ENCODE measurements at regions not wholly inside any gene's neighbourhood (a gene's known extent, or its start where the extent isn't known, plus 50 kb on each side); places are given as distances from the start of the nearest gene placed in this dataset.
"Not testable (repeated sequence)": the region's sequence is repeated elsewhere in the genome, so short reads cannot be mapped to it uniquely, and the experiment has no call there.

DNA sequence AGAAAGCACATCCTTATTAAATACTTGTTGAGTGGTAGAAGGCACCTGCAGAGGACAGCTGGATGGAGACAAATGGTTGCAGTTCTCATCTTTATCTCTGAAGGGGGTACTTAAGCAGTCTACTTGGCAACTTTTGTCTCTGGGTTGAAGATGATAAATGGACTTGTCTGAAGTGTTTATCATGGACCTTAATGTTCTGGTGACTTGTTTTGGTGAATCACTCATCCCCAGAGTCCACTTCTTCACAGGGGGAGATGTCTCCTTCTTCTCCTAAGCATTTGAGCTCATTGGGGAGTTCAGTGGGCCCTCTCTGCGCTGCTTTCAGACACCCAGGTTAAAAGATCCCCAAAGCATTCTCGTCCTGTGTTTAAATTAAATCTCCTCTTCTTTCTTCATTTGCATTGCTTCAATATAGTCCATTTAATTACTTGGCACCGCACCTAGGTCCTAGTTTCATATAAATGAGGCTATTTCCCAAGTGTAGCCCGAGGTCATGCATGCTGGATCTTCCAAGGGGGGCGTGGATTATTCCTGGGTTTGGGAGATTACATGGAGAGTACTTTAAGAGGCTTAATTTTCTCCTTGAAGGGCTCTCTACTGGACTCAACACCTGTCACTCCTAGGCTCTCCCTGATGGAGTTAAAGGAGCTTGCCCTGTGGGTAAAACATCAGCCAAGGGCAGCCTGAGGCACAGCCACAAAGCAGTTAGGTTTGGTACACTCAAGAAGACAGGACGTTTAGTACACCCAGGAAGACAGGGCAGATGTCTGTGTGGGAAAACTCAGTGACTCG is 239.3 kb upstream of the C2CD4B start:
- DNase-seq (no peak), ATAC-seq (ENCODE audit: low read depth) (no peak)
- Mint-ChIP-seq H3K4me3 (no peak overlapping the region), H3K27me3 (peaks cover 17% of the 10 kb centered on the region), H3K9me3 (peaks cover 16% of the 10 kb centered on the region), H3K27ac (no peak overlapping the region), H3K36me3 (no peaks in the 10 kb centered on the region), H3K4me1 (no peaks in the 10 kb centered on the region)
- POLR2A ChIA-PET: no interaction called here

GRCh38 chr15:62406305-62406891 is 241.3 kb upstream of the C2CD4B start:
- H3K27me3 Mint-ChIP-seq: peaks cover 19% of the 10 kb centered on the region
- H3K27ac Mint-ChIP-seq: no peak overlapping the region

DNA sequence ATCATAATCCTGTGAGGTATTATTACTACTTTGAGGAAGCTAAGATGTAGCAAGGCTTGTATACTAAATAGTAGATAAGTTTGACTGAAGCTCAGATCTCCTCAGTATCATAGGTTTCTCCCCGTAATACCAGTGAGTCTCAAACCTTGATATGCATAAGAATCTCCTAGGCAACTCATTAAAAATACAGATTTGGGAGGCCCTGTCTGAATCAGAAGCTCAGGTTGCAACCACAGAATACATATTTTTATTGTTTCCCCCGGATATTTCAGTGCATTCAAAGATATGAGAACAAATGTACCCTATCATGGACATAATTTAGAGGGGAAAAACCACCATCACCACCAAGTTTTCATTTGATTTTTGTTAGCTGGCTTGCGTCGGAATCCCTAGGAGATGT is 242.1 kb upstream of the C2CD4B start:
- H3K36me3 Mint-ChIP-seq: no peaks in the 10 kb centered on the region
- DNase-seq (no peak), ATAC-seq (ENCODE audit: low read depth) (no peak)
- H3K4me3 Mint-ChIP-seq: no peak overlapping the region
- H3K27ac Mint-ChIP-seq: no peak overlapping the region
- peaks cover 22% of the 10 kb centered on the region for H3K27me3 Mint-ChIP-seq
- POLR2A ChIA-PET: no interaction called here
- no peaks in the 10 kb centered on the region for H3K4me1 Mint-ChIP-seq
- H3K9me3 Mint-ChIP-seq: peaks cover under 1% of the 10 kb centered on the region

More at GRCh38 chr15:62406305-62406891, 241.3 kb upstream of the C2CD4B start:
- H3K36me3 Mint-ChIP-seq: no peaks in the 10 kb centered on the region
- ATAC-seq (ENCODE audit: low read depth) (no peak), DNase-seq (no peak)
- POLR2A ChIA-PET: no interaction called here
- no peak overlapping the region for H3K4me3 Mint-ChIP-seq
- peaks cover 5% of the 10 kb centered on the region for H3K9me3 Mint-ChIP-seq
- H3K4me1 Mint-ChIP-seq: no peaks in the 10 kb centered on the region

GRCh38 chr15:62407962-62408361 is 242.9 kb upstream of the C2CD4B start:
- no peak for DNase-seq
- H3K9me3 Mint-ChIP-seq: no peaks in the 10 kb centered on the region
- no peak overlapping the region for H3K4me3 Mint-ChIP-seq
- no peak for ATAC-seq (ENCODE audit: low read depth)
- no peak overlapping the region for H3K27ac Mint-ChIP-seq
- peaks cover 22% of the 10 kb centered on the region for H3K27me3 Mint-ChIP-seq
- POLR2A ChIA-PET: no interaction called here
- no peaks in the 10 kb centered on the region for H3K36me3 Mint-ChIP-seq
- no peaks in the 10 kb centered on the region for H3K4me1 Mint-ChIP-seq

GRCh38 chr15:62409466-62409865 is 244.4 kb upstream of the C2CD4B start:
- no peaks in the 10 kb centered on the region for H3K9me3 Mint-ChIP-seq
- POLR2A ChIA-PET: no interaction called here
- H3K4me1 Mint-ChIP-seq: no peaks in the 10 kb centered on the region

GRCh38 chr15:62412686-62413085 is 247.6 kb upstream of the C2CD4B start:
- Mint-ChIP-seq H3K27ac (no peak overlapping the region), H3K9me3 (no peaks in the 10 kb centered on the region), H3K36me3 (no peaks in the 10 kb centered on the region), H3K4me1 (peaks cover 1% of the 10 kb centered on the region), H3K4me3 (no peak overlapping the region), H3K27me3 (peaks cover 9% of the 10 kb centered on the region)
- no peak for ATAC-seq (ENCODE audit: low read depth)
- DNase-seq: no peak
- POLR2A ChIA-PET: no interaction called here

More at GRCh38 chr15:62409466-62409865, 244.4 kb upstream of the C2CD4B start:
- ATAC-seq (ENCODE audit: low read depth) (no peak), DNase-seq (no peak)
- no peaks in the 10 kb centered on the region for H3K36me3 Mint-ChIP-seq
- H3K27me3 Mint-ChIP-seq: peaks cover 22% of the 10 kb centered on the region
- H3K27ac Mint-ChIP-seq: no peak overlapping the region
- no peak overlapping the region for H3K4me3 Mint-ChIP-seq

DNA sequence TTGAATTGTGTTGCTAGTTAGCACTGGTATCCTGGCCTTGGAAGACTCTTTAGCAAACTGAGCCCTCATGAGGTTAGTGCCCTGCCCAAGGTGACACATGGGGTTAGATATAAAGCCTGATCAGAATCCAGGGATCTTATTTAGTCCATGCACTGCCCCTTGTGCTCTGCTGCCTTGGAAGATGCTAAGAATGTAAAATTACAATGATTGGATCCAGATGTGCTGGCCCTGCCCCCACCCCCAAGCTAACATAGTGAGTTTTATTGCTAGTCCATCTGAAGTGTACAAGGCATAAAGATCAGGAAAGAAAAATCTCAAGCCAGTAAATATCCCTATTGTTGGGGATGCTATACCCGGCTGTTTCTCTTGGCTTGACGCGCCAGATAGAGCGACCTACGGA is 248.1 kb upstream of the C2CD4B start:
- DNase-seq: no peak
- Mint-ChIP-seq H3K27ac (no peak overlapping the region), H3K27me3 (peaks cover 9% of the 10 kb centered on the region), H3K36me3 (no peaks in the 10 kb centered on the region), H3K4me1 (peaks cover 1% of the 10 kb centered on the region), H3K4me3 (no peak overlapping the region), H3K9me3 (no peaks in the 10 kb centered on the region)
- POLR2A ChIA-PET: no interaction called here
- ATAC-seq (ENCODE audit: low read depth): no peak

DNA sequence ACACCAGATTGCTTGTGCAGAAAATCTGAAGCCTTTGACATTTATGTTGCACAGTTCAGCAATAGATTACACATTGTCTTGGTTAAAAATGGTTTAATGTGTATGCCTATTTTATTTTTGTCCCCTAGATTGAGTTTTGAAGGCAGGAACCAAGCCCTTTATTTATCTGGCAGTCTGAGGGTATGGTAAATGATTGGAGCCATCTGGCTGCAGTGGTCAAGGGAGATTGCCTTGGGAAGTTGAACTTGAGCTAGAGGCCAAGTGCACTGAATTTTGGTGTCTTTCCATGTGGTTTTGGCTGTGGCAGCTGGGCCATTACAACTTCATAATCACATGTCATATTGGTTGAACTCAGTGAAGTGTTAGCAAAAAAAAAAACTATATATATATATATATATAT is 248.7 kb upstream of the C2CD4B start:
- H3K9me3 Mint-ChIP-seq: no peaks in the 10 kb centered on the region
- ATAC-seq (ENCODE audit: low read depth): no peak
- H3K27me3 Mint-ChIP-seq: peaks cover 9% of the 10 kb centered on the region
- no peak overlapping the region for H3K4me3 Mint-ChIP-seq
- peaks cover 1% of the 10 kb centered on the region for H3K4me1 Mint-ChIP-seq
- DNase-seq: no peak
- POLR2A ChIA-PET: no interaction called here
- no peak overlapping the region for H3K27ac Mint-ChIP-seq
- H3K36me3 Mint-ChIP-seq: no peaks in the 10 kb centered on the region

DNA sequence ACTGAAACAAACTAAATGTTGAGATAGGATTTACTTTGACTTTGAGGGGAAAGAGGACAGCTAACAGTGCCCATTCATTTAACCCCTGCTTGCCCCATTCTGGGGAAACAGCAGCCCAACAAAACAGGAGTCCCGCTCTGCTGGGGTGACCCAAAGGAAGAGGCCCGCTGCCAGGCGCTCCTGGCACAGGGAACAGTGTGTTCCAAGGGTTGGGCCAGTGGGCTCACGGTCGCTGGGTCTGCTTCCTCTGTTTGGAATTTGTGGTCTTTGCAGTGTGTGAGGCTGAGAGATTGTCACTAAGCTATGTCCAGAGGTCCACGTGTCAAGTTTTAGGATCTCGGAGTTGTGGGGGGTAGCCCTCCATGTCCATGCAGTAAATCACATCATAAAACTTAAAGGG is 250.4 kb upstream of the C2CD4B start:
- no peak for DNase-seq
- POLR2A ChIA-PET: no interaction called here
- Mint-ChIP-seq H3K27me3 (peaks cover 6% of the 10 kb centered on the region), H3K9me3 (no peaks in the 10 kb centered on the region), H3K36me3 (no peaks in the 10 kb centered on the region), H3K4me3 (no peak overlapping the region), H3K27ac (no peak overlapping the region), H3K4me1 (peaks cover 1% of the 10 kb centered on the region)
- ATAC-seq (ENCODE audit: low read depth): no peak

- no peak for DNase-seq
- Mint-ChIP-seq H3K27ac (no peak overlapping the region), H3K4me3 (no peak overlapping the region), H3K27me3 (peaks cover 4% of the 10 kb centered on the region), H3K9me3 (peaks cover 2% of the 10 kb centered on the region), H3K36me3 (no peaks in the 10 kb centered on the region), H3K4me1 (peaks cover 1% of the 10 kb centered on the region)
- POLR2A ChIA-PET: no interaction called here
- ATAC-seq (ENCODE audit: low read depth): no peak
Measured at GRCh38 chr15:62416526-62416925, 251.4 kb upstream of the C2CD4B start.

DNA sequence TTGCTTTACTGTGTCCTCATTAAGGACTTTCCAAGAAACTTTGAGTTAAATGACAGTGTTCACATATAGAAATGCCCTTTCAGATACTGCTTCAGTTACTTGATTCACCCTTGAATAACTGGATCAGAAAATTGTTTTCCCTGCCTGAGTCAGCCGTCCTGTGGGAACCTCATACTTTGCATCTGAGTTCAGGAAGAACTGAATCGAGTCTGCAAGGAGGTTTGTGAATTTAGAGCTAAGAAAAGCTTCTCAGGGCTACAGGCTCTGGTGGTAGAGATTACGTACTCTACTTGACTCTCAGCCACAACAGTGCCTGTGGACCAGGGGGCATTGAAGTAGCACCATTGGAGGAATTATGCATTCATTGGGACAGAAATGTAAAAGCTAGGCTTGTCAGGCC is 252.4 kb upstream of the C2CD4B start:
- POLR2A ChIA-PET: no interaction called here
- peaks cover 3% of the 10 kb centered on the region for H3K27me3 Mint-ChIP-seq
- ATAC-seq (ENCODE audit: low read depth) (no peak), DNase-seq (no peak)
- H3K27ac Mint-ChIP-seq: no peak overlapping the region
- no peaks in the 10 kb centered on the region for H3K36me3 Mint-ChIP-seq
- H3K4me1 Mint-ChIP-seq: peaks cover 1% of the 10 kb centered on the region
- peaks cover 2% of the 10 kb centered on the region for H3K9me3 Mint-ChIP-seq
- H3K4me3 Mint-ChIP-seq: no peak overlapping the region

GRCh38 chr15:62418496-62418895 is 253.4 kb upstream of the C2CD4B start:
- H3K36me3 Mint-ChIP-seq; POLR2A ChIA-PET; H3K4me3 Mint-ChIP-seq; H3K27ac Mint-ChIP-seq; H3K4me1 Mint-ChIP-seq; ATAC-seq (ENCODE audit: low read depth); H3K27me3 Mint-ChIP-seq; DNase-seq; H3K9me3 Mint-ChIP-seq: not testable (repeated sequence)

- Mint-ChIP-seq H3K9me3 (peaks cover 2% of the 10 kb centered on the region), H3K27ac (no peak overlapping the region), H3K36me3 (no peaks in the 10 kb centered on the region), H3K4me1 (peaks cover 1% of the 10 kb centered on the region), H3K27me3 (no peaks in the 10 kb centered on the region), H3K4me3 (no peak overlapping the region)
- POLR2A ChIA-PET: interaction anchor here (0.6 kb wide), 1 partner anchor 26 kb away, joined by 3 read pairs; no protein-coding TSS in a partner anchor
- no peak for DNase-seq
- no peak for ATAC-seq (ENCODE audit: low read depth)
Measured at GRCh38 chr15:62419192-62419591, 254.1 kb upstream of the C2CD4B start.

DNA sequence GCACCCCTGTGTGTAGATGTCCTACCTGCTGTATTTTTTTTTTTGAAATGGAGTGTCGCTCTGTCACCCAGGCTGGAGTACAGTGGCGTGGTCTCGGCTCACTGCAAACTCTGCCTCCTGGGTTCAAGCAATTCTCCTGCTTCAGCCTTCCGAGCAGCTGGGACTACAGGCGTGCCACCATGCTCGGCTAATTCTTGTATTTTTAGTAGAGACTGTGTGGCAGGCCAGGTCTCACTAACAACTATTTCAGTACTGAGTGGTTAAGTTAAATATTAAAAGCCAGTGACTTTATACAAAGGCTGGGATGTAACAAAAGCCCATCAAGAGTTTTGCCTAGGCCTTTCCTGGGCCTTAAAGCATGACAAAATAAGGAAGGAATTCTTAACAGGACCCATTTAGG is 255.3 kb upstream of the C2CD4B start:
- H3K27me3 Mint-ChIP-seq; H3K9me3 Mint-ChIP-seq; H3K4me1 Mint-ChIP-seq; H3K36me3 Mint-ChIP-seq; POLR2A ChIA-PET; H3K27ac Mint-ChIP-seq; H3K4me3 Mint-ChIP-seq; DNase-seq; ATAC-seq (ENCODE audit: low read depth): not testable (repeated sequence)
